ENCODE measurements at regions not wholly inside any gene's neighbourhood (a gene's known extent, or its start where the extent isn't known, plus 50 kb on each side); places are given as distances from the start of the nearest gene placed in this dataset.
A peak's percentile ranks its signal among the peaks of the same experiment; 100 is the strongest.

GRCh38 chr9:22238809-22239684 is 207.6 kb upstream of the DMRTA1 start:
- peak; percentile 60 for TF ChIP-seq CTCF (conservative IDR thresholded peaks at IDR 0.05; ENCODE audit: low read depth, low read length)
- peak; percentile 77 for DNase-seq (ENCODE audit: low read depth)
- H3K4me3 ChIP-seq (ENCODE audit: low read depth, low read length): no peak overlapping the region

GRCh38 chr9:22240619-22241018 is 206.0 kb upstream of the DMRTA1 start:
- peak; percentile 81 for DNase-seq (ENCODE audit: low read depth)
- TF ChIP-seq CTCF (conservative IDR thresholded peaks at IDR 0.05; ENCODE audit: low read depth, low read length): no peak

DNA sequence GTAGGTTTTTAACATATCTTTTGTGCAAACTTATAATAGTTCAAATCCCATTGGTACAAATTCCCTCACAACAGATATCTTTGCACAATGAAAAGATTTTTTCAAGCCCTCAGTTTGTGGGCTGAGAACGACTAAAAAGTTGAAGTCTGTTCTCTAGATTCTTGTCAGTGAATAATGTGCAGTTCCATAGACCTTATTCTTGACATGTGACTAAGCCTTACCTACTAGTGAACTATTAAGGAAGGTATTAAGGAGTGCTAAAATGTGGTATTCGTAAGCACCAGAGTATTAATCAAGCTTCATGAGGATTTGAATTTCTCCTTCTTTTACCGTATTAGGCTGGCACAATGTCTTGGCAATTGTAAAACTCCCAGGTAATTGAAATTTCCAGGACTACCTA is 205.6 kb upstream of the DMRTA1 start:
- H3K4me3 ChIP-seq (ENCODE audit: low read depth, low read length): no peak overlapping the region
- no peak for TF ChIP-seq CTCF (conservative IDR thresholded peaks at IDR 0.05; ENCODE audit: low read depth, low read length)
- peak; percentile 13 for DNase-seq (ENCODE audit: low read depth)

More at GRCh38 chr9:22240619-22241018, 206.0 kb upstream of the DMRTA1 start:
- H3K4me3 ChIP-seq (ENCODE audit: low read depth, low read length): no peak overlapping the region

DNA sequence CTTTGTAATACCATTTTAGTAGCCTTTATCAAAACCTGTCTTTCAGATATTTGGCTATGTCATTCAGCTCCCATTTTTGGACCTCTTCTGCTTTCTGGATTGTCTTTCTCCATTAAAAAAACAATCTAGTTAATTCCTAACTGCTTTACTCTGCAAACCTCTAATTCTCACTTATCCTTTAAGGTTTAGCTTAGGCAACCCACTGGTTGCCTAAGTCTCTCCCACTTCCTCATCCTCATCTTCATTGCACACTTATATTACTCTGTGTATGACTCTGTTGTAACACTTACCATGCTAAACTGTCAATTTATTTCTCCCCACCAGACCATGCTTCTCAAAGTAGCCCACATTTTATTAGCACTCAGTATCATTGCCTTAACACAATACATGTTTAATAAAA is 205.0 kb upstream of the DMRTA1 start:
- H3K4me3 ChIP-seq (ENCODE audit: low read depth, low read length): no peak overlapping the region
- DNase-seq (ENCODE audit: low read depth): no peak
- TF ChIP-seq CTCF (conservative IDR thresholded peaks at IDR 0.05; ENCODE audit: low read depth, low read length): no peak

- TF ChIP-seq CTCF (conservative IDR thresholded peaks at IDR 0.05; ENCODE audit: low read depth, low read length): peak; percentile 81
- H3K4me3 ChIP-seq (ENCODE audit: low read depth, low read length): peak overlapping the region; percentile 35
- DNase-seq (ENCODE audit: low read depth): peak; percentile 88
These were observed 202.2 kb upstream of the DMRTA1 start for GRCh38 chr9:22244139-22245011.

DNA sequence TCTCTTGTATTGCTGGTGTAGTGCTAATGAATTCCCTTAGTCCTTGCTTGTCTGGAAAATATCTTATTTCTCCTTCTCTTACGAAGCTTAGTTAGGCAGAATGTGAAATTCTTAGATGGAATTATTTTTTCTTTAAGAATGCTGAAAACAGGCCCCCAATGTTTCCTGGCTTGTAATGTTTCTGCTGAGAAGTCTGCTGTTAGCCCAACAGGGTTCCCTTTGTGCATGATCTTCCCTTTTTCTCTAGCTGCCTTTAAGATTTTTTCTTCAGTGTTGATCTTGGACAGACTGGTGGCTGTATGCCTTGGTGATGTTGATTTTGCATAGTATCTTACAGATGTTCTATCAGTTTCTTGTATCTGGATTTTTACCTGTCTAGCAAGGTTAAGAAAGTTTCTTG is 191.3 kb upstream of the DMRTA1 start:
- no peak overlapping the region for H3K4me3 ChIP-seq (ENCODE audit: low read depth, low read length)
- DNase-seq (ENCODE audit: low read depth): no peak
- no peak for TF ChIP-seq CTCF (conservative IDR thresholded peaks at IDR 0.05; ENCODE audit: low read depth, low read length)

Measured in choroid plexus epithelial cell (primary cell).